ENCODE measurements at regions not wholly inside any gene's neighbourhood (a gene's known extent, or its start where the extent isn't known, plus 50 kb on each side); places are given as distances from the start of the nearest gene placed in this dataset.
"Not testable (repeated sequence)": the region's sequence is repeated elsewhere in the genome, so short reads cannot be mapped to it uniquely, and the experiment has no call there.

- CTCF ChIA-PET = no interaction called here
- DNase-seq (no peak), ATAC-seq (no peak)
- H3K27me3 Mint-ChIP-seq (ENCODE audit: low read depth) = no peaks in the 10 kb centered on the region
- H3K36me3 Mint-ChIP-seq (ENCODE audit: low read depth) = no peaks in the 10 kb centered on the region
- H3K9me3 Mint-ChIP-seq (ENCODE audit: insufficient read depth) = peaks cover 13% of the 10 kb centered on the region
- no peaks in the 10 kb centered on the region for H3K4me1 Mint-ChIP-seq (ENCODE audit: low read depth)
- H3K27ac Mint-ChIP-seq = no peak overlapping the region
- H3K4me3 Mint-ChIP-seq = no peak overlapping the region
- POLR2A ChIA-PET = no interaction called here
Observed at GRCh38 chr2:122681626-122682025, 926.2 kb downstream of the TSN start.

- no peak for DNase-seq
- Mint-ChIP-seq H3K27me3 (ENCODE audit: low read depth) (no peaks in the 10 kb centered on the region), H3K9me3 (ENCODE audit: insufficient read depth) (peaks cover 13% of the 10 kb centered on the region), H3K4me3 (no peak overlapping the region), H3K27ac (no peak overlapping the region), H3K4me1 (ENCODE audit: low read depth) (no peaks in the 10 kb centered on the region), H3K36me3 (ENCODE audit: low read depth) (no peaks in the 10 kb centered on the region)
- no peak for ATAC-seq
- POLR2A ChIA-PET = no interaction called here
- CTCF ChIA-PET = no interaction called here
Observed at GRCh38 chr2:122682356-122682755, 926.9 kb downstream of the TSN start.

- no peak for ATAC-seq
- Mint-ChIP-seq H3K36me3 (ENCODE audit: low read depth) (no peaks in the 10 kb centered on the region), H3K27ac (no peak overlapping the region), H3K4me1 (ENCODE audit: low read depth) (no peaks in the 10 kb centered on the region), H3K27me3 (ENCODE audit: low read depth) (no peaks in the 10 kb centered on the region), H3K9me3 (ENCODE audit: insufficient read depth) (peaks cover 13% of the 10 kb centered on the region), H3K4me3 (no peak overlapping the region)
- ChIA-PET POLR2A (no interaction called here), CTCF (no interaction called here)
- DNase-seq = no peak
Observed at GRCh38 chr2:122683018-122683417, 927.6 kb downstream of the TSN start.

GRCh38 chr2:122692400-122693083 is 937.1 kb downstream of the TSN start:
- CTCF ChIA-PET = no interaction called here
- no peaks in the 10 kb centered on the region for H3K36me3 Mint-ChIP-seq (ENCODE audit: low read depth)
- no peak overlapping the region for H3K4me3 Mint-ChIP-seq
- H3K27ac Mint-ChIP-seq = no peak overlapping the region
- no peaks in the 10 kb centered on the region for H3K4me1 Mint-ChIP-seq (ENCODE audit: low read depth)
- ATAC-seq (no peak), DNase-seq (no peak)
- POLR2A ChIA-PET = no interaction called here
- H3K27me3 Mint-ChIP-seq (ENCODE audit: low read depth) = no peaks in the 10 kb centered on the region
- peaks cover 5% of the 10 kb centered on the region for H3K9me3 Mint-ChIP-seq (ENCODE audit: insufficient read depth)

- Mint-ChIP-seq H3K9me3 (ENCODE audit: insufficient read depth) (peaks cover 3% of the 10 kb centered on the region), H3K27me3 (ENCODE audit: low read depth) (no peaks in the 10 kb centered on the region), H3K27ac (no peak overlapping the region), H3K4me1 (ENCODE audit: low read depth) (no peaks in the 10 kb centered on the region), H3K36me3 (ENCODE audit: low read depth) (no peaks in the 10 kb centered on the region), H3K4me3 (no peak overlapping the region)
- ChIA-PET POLR2A (no interaction called here), CTCF (no interaction called here)
- DNase-seq = no peak
- no peak for ATAC-seq
Observed at GRCh38 chr2:122697415-122697814, 942.0 kb downstream of the TSN start.

GRCh38 chr2:122703676-122704075 is 948.2 kb downstream of the TSN start:
- Mint-ChIP-seq H3K4me1 (ENCODE audit: low read depth) (no peaks in the 10 kb centered on the region), H3K27ac (no peak overlapping the region), H3K9me3 (ENCODE audit: insufficient read depth) (peaks cover 3% of the 10 kb centered on the region), H3K36me3 (ENCODE audit: low read depth) (no peaks in the 10 kb centered on the region), H3K4me3 (no peak overlapping the region), H3K27me3 (ENCODE audit: low read depth) (no peaks in the 10 kb centered on the region)
- ChIA-PET CTCF (no interaction called here), POLR2A (no interaction called here)
- ATAC-seq = no peak
- DNase-seq = no peak

- ChIA-PET POLR2A (no interaction called here), CTCF (no interaction called here)
- Mint-ChIP-seq H3K4me3 (no peak overlapping the region), H3K36me3 (ENCODE audit: low read depth) (no peaks in the 10 kb centered on the region), H3K4me1 (ENCODE audit: low read depth) (no peaks in the 10 kb centered on the region), H3K27ac (no peak overlapping the region), H3K27me3 (ENCODE audit: low read depth) (no peaks in the 10 kb centered on the region), H3K9me3 (ENCODE audit: insufficient read depth) (peaks cover 4% of the 10 kb centered on the region)
- ATAC-seq (no peak), DNase-seq (no peak)
Observed at GRCh38 chr2:122704109-122704563, 948.7 kb downstream of the TSN start.

GRCh38 chr2:122705746-122706145 is 950.3 kb downstream of the TSN start:
- no peak for ATAC-seq
- ChIA-PET CTCF (no interaction called here), POLR2A (no interaction called here)
- H3K27ac Mint-ChIP-seq = no peak overlapping the region
- H3K36me3 Mint-ChIP-seq (ENCODE audit: low read depth) = no peaks in the 10 kb centered on the region
- H3K9me3 Mint-ChIP-seq (ENCODE audit: insufficient read depth) = peaks cover 4% of the 10 kb centered on the region
- DNase-seq = no peak
- H3K4me1 Mint-ChIP-seq (ENCODE audit: low read depth) = no peaks in the 10 kb centered on the region
- no peaks in the 10 kb centered on the region for H3K27me3 Mint-ChIP-seq (ENCODE audit: low read depth)
- H3K4me3 Mint-ChIP-seq = no peak overlapping the region

GRCh38 chr2:122706757-122707223 is 951.3 kb downstream of the TSN start:
- Mint-ChIP-seq H3K4me1 (ENCODE audit: low read depth) (no peaks in the 10 kb centered on the region), H3K9me3 (ENCODE audit: insufficient read depth) (peaks cover 4% of the 10 kb centered on the region), H3K36me3 (ENCODE audit: low read depth) (no peaks in the 10 kb centered on the region), H3K4me3 (no peak overlapping the region), H3K27ac (no peak overlapping the region), H3K27me3 (ENCODE audit: low read depth) (no peaks in the 10 kb centered on the region)
- DNase-seq (no peak), ATAC-seq (no peak)
- POLR2A ChIA-PET = no interaction called here
- CTCF ChIA-PET = no interaction called here

- ChIA-PET POLR2A (no interaction called here), CTCF (no interaction called here)
- no peak for ATAC-seq
- Mint-ChIP-seq H3K27ac (no peak overlapping the region), H3K4me3 (no peak overlapping the region), H3K9me3 (ENCODE audit: insufficient read depth) (peaks cover 4% of the 10 kb centered on the region), H3K4me1 (ENCODE audit: low read depth) (no peaks in the 10 kb centered on the region), H3K36me3 (ENCODE audit: low read depth) (no peaks in the 10 kb centered on the region), H3K27me3 (ENCODE audit: low read depth) (no peaks in the 10 kb centered on the region)
- DNase-seq = no peak
Observed at GRCh38 chr2:122707224-122707824, 951.9 kb downstream of the TSN start.

GRCh38 chr2:122710049-122710448 is 954.6 kb downstream of the TSN start:
- ChIA-PET CTCF (no interaction called here), POLR2A (no interaction called here)
- Mint-ChIP-seq H3K4me3 (no peak overlapping the region), H3K36me3 (ENCODE audit: low read depth) (no peaks in the 10 kb centered on the region), H3K4me1 (ENCODE audit: low read depth) (no peaks in the 10 kb centered on the region), H3K27me3 (ENCODE audit: low read depth) (no peaks in the 10 kb centered on the region), H3K9me3 (ENCODE audit: insufficient read depth) (peaks cover 14% of the 10 kb centered on the region), H3K27ac (no peak overlapping the region)
- DNase-seq = no peak
- ATAC-seq = no peak

- no peak overlapping the region for H3K4me3 Mint-ChIP-seq
- H3K9me3 Mint-ChIP-seq (ENCODE audit: insufficient read depth) = peaks cover 9% of the 10 kb centered on the region
- H3K36me3 Mint-ChIP-seq (ENCODE audit: low read depth) = no peaks in the 10 kb centered on the region
- DNase-seq (no peak), ATAC-seq (no peak)
- H3K27ac Mint-ChIP-seq = no peak overlapping the region
- no peaks in the 10 kb centered on the region for H3K27me3 Mint-ChIP-seq (ENCODE audit: low read depth)
- ChIA-PET CTCF (no interaction called here), POLR2A (no interaction called here)
- no peaks in the 10 kb centered on the region for H3K4me1 Mint-ChIP-seq (ENCODE audit: low read depth)
Observed at GRCh38 chr2:122713800-122714199, 958.3 kb downstream of the TSN start.

GRCh38 chr2:122720822-122721221 is 965.4 kb downstream of the TSN start:
- CTCF ChIA-PET; H3K36me3 Mint-ChIP-seq (ENCODE audit: low read depth); ATAC-seq; H3K27ac Mint-ChIP-seq; H3K9me3 Mint-ChIP-seq (ENCODE audit: insufficient read depth); DNase-seq; H3K4me3 Mint-ChIP-seq; POLR2A ChIA-PET; H3K4me1 Mint-ChIP-seq (ENCODE audit: low read depth); H3K27me3 Mint-ChIP-seq (ENCODE audit: low read depth): not testable (repeated sequence)

All from activated CD8-positive, alpha-beta T cell treated with anti-CD3 and anti-CD28 coated beads, Interleukin-2, amount 10 ng/mL, durations not matched to agents 7 days and 5 days (primary cell).